HepG2 (cell line): ENCODE measurements at regions not wholly inside any gene's neighbourhood (a gene's known extent, or its start where the extent isn't known, plus 50 kb on each side); places are given as distances from the start of the nearest gene placed in this dataset.

Experiments
- EZH2 ChIP-seq: conservative IDR thresholded peaks from 2 replicates; pipeline ENCODE4 v1.6.1; 2012; ENCODE audit warnings: mild to moderate bottlenecking, low read depth, low read length, moderate library complexity
- ZNF629 ChIP-seq: sonication (generic); formaldehyde crosslinking; conservative IDR thresholded peaks from 2 replicates; pipeline ENCODE4 v1.5.0; 2020; ENCODE audit warnings: missing genetic modification reagents
- TF ChIP-seq, protein P1 (sequence below): sonication (generic); formaldehyde crosslinking; IDR thresholded peaks from 2 replicates; pipeline ENCODE4 v1.5.0; 2020; ENCODE audit warnings: mild to moderate bottlenecking, missing genetic modification reagents, moderate library complexity

DNA sequence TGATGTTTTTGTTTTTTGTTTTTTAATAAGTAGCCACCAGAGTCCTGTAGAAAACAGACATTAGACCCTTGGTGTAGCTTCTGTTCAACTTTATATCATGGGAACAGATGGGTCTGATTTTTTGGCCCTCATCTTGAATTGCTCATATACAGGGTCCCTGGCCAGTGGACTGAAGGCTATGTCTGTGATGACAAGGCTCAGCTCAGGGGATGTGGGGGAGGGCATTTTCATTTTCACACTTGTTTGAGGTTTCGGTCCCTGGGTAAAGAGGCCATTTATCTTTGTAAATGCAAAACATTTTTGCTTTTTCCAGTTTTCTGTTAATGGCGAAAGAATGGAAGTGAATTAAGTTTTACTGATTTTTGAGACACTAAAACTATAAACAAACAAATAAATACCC, 257.6 kb upstream of the PHYHIPL start:
- TF ChIP-seq EZH2 (no peak), ZNF629 (no peak)
- TF ChIP-seq, protein P1, sequence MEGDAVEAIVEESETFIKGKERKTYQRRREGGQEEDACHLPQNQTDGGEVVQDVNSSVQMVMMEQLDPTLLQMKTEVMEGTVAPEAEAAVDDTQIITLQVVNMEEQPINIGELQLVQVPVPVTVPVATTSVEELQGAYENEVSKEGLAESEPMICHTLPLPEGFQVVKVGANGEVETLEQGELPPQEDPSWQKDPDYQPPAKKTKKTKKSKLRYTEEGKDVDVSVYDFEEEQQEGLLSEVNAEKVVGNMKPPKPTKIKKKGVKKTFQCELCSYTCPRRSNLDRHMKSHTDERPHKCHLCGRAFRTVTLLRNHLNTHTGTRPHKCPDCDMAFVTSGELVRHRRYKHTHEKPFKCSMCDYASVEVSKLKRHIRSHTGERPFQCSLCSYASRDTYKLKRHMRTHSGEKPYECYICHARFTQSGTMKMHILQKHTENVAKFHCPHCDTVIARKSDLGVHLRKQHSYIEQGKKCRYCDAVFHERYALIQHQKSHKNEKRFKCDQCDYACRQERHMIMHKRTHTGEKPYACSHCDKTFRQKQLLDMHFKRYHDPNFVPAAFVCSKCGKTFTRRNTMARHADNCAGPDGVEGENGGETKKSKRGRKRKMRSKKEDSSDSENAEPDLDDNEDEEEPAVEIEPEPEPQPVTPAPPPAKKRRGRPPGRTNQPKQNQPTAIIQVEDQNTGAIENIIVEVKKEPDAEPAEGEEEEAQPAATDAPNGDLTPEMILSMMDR = no peak
